GM19240 (cell line): ENCODE measurements at regions not wholly inside any gene's neighbourhood (a gene's known extent, or its start where the extent isn't known, plus 50 kb on each side); places are given as distances from the start of the nearest gene placed in this dataset.

Experiments used
- DNase-seq: peaks from one replicate; pipeline ENCODE4 v3.0.0; 2011; ENCODE audit warnings: low spot score; ENCODE audit not compliant: insufficient read length

DNA sequence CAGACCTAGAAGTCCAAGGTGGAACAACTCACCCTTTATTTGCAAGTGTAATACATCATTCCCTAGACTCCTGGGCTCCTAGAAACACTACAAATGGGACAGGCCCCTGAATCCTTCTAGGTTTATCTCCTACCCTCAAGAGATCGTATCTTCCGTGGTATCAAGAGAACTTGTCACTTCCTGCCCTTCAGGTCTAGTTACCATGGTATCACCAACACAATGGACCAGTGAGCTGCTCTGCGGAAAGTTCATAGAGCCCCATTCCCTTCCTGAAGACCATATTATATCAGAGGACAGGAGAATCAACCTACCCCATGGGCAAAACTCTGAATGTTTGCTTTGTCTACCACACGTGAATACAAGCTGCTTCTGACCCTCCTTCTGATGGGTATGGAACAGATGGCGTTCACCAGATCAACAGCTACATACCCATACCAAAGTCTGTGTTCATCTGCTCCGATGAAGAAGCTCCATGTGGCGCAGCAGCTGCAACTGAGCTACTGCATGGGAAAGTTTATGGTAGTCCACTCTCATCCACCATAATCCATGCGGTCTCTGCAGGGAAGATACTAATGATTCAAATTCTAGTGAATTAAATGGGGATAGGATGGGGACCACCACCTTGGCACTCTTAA, 84.6 kb upstream of the KLF13 start:
- no peak for DNase-seq

DNA sequence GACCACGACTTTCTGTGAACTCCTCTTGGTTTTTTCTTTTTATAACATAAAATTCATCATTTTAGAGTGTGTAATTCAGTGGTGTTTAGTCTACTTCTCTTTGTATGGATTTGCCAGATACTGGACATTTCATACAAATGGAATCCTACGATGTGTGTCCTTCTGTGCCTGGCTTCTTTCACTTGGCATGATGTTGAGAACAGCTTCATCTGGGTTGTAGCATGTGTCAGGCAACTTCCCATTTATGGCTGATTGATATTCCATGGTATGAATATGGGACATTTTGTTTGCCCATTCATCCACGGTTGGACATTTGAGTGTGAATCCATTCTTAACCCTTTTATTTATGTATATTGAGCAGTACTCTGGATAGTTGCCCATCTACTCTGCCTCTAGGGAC, 82.7 kb upstream of the KLF13 start:
- no peak for DNase-seq

DNA sequence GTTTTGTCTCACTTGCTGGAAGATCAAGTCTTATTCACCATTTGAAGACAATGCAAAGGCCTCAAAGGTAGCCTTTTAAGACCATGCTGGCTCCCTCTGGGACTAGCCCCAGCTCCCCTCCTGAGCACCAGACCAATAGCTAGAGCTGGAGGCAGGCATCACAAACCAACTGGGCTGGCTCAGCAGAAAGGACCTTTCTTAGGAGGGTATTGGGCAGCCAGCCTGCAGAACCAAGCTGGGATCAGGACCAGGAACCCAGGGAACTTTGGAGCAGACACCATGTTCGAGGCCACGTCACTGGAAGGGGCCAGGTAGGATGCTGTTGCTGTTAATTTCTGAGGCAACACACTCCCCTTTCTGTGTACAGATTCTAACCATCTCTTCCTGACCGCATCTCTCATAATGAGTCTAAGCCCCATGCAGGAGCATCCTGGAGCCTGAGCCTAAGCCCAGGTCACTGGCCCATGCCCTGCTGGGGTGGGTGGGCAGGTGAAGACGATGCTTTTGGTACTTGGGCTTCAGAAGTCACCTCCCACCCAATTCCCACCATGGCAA, 81.4 kb upstream of the KLF13 start:
- no peak for DNase-seq

DNA sequence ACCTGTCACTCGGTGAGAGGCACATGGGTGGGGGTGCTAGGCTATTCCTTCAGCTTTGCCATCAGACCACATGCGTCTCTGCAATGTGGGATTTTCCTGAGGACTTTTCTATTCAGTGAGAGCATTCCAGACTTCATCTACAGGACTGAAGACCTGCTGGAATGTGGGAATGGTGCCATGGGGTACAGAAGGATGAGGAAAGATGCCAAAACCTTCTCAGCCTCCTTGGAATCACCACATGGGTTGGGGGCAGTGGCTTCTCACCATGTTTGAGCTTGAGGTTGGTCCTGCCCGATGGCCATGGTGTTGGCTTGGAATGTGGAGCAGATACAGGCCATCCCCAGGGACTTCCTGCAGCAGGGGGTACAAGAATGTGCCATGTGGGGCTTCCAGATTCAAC, 80.9 kb upstream of the KLF13 start:
- DNase-seq, result no peak

DNA sequence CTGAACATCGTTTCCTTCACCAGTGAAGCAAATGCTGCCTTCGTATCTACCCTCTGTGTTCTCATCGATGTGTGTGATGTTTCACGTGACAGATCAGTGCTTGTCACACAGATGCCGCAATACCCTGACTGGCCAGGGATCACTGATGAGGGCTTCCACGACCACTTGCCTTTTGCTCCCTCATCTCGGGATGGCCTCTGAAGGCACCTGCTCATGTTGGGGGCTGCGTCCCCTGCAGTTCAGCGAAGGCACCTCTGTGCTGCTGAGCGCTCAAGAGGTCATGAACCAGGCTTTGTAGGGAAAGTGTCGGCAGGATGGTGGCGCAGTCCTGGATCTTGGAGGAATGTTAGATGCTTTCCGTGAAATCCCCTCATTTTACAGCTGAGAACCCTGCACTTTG, 79.2 kb upstream of the KLF13 start:
- no peak for DNase-seq

DNA sequence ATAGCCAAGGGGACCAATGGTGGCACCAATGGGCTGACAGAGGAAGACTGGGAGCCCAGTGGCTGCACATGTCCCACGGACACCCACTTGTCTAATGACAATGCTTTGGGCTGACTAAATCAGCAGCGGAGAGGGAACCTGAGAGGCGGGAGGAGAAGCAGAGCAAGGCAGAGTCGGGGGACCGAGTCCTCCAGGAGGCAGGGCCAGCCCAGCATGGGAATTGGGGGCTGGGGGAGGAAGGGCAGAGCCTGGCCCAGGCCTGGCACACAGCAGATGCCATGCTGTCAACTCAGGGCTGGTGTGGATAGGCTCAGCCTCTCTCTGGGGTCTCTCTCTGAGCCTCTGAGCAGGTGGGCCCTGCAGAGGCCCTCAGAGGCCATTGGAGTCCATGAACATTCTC, 78.4 kb upstream of the KLF13 start:
- DNase-seq, result no peak

DNA sequence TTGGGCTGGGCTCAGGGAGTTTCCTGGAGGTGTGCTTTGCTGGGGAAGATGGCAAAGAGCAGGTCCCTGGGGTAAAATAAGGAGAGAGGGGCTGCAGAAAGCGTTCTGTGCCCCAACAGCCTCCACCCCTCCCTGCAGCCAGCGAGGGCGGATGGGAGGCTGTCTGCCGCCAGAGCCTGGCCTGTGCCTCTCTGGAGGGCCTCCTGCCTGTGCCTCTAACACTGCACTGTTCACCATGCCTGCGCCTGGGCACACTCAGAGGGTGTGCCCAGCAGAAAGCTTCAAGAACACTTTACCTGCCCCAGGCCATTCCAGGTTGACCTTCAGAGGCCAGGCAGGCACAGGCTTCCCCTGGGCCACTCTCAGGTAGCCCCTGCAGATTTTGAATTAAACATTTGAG, 77.7 kb upstream of the KLF13 start:
- DNase-seq, result no peak

DNA sequence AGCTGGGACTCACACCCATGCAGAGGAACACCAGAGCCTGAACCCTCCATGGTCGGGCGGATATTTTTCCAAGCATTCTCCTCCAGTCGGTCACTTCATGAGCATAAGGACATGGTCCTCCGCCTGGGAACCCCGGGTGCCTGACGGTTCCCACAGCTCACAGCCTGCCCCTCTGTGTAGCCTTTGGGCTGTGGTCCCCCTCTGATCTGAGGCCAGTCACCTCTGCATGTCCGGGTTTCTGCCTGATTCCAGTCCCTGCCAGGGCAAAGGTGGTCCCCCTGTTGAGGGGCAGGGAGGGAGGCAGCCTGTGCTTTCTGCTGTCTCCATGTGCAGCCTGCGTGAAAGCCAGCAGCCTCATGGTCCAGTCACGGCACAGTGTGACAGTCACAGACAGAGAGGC, 76.6 kb upstream of the KLF13 start:
- no peak for DNase-seq

DNA sequence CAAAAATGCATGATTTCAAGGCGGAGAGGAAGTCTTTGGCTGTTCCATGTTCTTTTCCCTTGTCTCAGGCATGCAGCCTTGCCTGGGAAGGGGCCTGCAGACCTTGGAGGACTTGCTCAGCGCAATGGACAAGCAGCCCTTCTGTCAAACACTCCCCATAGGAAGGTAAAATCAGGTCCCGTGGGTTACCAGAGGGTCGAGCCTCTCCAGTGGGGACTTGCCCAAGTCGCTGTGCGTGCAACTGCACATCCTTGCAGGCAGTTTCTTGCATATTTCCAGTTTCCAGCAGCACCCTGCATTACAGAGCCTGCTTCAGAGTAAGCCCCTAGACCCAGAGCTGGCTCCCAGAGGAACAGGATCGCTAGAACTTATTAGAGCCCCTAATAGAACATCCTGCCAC, 75.5 kb upstream of the KLF13 start:
- no peak for DNase-seq

DNA sequence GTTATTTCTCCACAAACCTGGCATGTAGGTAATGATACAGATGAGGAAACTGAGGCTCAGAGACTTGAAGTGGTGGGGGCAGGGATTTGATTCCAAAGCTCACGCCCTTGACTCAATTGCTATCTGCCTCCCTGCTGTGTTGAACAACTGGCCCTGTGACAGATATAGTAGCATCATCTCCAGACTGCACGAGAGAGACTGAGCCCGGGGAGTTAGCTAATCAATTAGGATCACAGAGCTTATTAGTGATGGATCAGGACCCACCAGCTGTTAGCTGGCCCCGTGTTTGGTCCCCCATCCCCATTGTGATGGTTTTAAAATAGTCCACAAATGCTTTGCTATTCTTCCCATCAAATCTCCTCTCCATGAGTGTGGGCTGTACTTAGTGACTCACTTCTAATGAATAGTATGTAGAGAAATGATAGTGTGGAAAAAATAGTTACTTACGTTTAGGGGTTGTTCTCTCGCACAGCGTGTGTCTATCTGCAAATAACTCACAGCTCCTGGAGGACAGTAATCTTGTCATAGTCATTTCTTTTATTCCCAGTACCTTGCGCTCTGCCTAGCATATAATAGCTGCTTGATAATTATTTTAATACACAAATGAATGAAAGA, 74.4 kb upstream of the KLF13 start:
- DNase-seq, result no peak

DNA sequence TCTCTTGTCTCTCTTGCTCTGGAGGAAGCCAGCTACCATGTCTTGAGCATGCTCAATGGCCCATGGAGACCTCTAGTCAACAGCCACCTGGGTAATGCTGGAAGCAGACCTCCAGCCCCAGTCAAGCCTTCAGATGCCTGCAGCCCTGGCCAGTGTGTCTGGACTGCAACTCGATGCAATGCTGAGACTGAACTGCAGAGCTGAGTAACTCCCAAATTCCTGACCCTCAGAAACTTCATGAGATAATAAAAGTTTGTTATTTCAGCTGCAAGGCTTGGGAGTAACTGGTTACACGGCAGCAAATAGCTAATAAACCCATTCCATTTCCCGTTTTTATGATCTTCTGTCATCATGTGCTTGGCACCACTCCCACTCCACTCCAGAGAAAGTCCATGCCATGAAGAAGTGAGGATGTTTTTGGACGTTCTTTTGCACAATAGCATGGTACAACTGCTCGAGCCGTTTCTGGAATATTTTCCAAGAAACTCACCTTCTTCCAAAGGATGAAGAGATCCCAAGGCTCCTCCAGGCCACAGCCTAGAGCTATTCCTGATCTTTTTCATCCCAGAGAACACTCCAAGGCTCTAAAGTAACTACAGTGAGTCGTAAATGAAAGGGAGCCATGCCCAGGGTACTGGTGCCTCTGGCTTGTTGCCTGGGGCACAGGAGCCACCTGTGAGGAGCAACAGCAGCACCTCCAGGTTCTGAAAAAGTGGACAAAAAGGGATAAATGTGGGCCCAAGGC, 72.0 kb upstream of the KLF13 start:
- no peak for DNase-seq

DNA sequence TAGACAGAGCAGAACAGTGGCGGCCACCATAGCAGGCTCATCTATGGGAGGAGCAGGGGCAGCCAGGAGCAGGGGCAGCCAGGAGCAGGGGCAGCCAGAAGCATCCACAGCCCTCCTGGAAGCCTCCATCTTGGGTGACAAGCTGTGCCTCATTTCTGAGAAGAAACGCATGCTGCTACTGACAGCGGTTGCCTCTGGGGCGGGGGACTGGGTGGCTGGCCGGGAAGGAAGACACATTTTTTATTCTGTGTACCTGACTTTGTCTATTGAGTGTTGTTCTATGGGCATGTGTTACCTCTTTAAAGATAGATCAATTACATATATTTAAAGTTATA, 71.5 kb upstream of the KLF13 start:
- no peak for DNase-seq

DNA sequence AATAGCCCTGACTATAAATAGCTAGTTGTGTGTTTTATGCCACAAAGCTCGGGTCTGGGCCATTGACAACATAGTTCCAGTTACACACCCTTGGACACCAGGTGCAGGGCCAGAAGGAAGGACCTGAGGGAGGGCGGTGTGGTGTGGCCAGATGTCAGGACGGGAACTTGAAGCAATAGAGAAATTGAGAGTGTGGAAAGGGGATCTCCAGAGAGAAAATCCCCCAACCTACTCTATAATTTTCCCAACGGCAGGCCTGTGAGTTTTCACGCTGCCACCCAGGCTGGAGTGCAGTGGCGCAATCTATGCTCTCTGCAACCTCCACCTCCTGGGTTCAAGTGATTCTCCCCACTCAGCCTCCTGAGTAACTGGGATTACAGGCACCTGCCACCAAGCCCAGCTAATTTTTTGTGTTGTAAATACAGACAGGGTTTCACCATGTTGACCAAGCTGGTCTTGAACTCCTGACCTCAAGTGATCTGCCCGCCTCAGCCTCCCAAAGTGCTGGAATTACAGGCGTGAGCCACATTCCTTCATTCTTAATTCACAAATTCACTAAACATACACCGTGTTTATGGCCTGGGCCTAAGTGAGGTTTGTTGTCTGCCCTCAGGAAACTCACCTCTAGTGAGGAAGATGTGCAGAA, 70.8 kb upstream of the KLF13 start:
- DNase-seq, result no peak

DNA sequence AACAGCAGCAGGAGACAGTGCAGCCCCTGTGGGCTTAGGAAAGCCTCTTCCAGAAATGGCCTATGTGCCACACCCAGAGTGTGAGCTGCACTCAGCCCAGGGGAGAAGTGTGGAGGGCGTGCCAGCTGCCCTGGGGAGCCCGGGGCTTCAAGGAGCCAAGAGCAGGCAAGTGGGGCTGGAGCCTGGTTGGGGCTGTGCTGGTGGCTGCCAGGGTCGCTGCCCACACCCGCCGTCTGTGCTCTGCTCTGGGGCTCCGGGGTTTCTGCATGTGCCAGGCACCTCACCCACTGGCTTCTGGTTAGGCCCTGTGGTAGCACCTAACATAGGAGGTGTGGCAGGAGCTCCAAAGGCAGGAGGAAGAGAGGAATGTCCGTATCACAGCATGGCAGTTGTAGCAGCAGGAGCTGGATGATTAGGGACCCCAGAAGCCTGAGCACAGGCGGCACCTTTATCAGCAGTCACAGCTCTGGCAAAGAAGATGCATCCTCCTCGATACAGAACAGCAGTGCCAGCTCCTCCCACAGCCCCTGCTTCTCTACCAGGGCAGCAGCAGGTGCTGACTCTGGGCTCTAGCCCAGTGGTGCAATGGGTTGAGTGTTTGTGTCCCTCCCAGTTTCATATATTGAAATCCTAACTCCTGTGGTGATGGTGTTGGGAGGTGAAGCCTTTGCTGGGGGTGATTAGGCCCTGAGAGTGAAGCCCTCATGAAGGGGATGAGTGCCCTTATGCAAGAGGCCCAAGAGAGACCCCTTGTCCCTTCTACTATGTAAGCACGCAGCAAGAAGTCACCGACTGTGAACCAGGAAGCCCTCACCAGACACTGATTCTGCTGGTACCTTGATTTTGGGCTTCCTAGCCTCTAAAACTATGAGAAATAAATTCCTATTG, 70.0 kb upstream of the KLF13 start:
- no peak for DNase-seq

DNA sequence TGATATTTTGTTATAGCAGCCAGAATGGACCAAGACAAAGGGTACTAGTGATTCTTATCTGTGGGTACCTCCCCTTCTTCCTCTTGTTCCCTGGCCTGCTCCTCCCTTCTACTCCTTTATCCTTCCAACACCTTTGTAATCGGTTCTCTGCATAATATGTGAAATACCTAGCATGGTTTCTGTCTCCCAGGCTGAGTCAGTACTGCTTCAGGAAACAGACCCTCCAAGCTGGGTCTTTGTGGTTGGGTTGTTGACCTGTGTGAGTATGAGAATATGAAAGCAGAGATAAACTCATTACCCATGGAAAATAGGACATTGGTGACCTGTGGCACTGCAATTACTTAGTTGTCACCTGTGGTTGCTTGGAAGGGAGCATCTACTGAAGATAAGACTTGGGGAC, 69.3 kb upstream of the KLF13 start:
- no peak for DNase-seq

DNA sequence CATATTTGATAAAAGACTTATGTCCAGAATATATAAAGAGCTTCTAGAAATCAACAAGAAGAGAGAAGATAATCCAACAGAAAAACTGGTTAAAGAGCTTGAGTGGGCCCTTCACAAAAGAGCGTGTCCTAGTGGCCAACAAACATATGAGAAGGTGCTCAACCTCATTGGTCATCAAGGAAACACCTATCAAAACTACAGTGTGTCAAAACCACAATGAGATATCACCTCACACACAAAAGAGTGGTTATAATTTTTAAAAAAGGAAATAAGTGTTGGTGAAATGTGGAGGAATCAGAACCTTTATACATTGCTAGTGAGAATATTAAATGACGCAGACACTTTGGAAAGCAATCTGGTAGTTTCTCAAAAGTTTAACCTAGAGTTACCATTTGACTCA, 68.4 kb upstream of the KLF13 start:
- no peak for DNase-seq

DNA sequence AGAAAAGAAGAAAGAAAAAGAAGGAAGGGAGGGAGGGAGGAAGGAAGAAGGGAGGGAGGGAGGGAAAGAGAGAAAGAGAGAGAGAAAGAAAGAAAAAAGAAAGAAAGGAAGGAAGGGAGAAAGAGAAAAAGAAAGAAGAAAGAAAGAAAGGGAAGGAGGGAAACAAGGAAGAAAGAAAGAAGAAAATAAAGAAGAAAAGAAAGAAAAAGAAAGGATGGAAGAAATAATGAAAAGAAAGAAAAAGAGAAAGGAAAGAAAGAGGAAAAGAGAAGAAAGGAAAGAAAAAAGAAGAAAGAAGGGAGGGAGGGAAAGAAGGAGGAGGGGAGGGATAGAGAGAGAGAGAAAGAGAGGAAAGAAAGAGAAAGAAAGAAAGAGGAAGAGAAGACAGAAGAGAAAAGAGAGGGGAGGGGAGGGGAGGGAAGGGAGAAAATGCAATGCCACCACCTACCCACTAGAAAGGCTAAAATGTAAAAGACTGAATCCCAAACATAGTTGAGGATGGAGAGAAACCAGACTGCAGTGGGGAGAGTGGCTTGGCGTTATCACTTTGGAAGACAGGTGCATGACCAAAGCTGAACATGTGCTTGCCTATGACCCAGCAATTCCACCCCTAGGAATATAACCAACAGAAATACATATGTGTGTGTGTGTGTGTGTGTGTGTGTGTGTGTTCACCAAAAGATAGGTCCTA, 66.9 kb upstream of the KLF13 start:
- no peak for DNase-seq

DNA sequence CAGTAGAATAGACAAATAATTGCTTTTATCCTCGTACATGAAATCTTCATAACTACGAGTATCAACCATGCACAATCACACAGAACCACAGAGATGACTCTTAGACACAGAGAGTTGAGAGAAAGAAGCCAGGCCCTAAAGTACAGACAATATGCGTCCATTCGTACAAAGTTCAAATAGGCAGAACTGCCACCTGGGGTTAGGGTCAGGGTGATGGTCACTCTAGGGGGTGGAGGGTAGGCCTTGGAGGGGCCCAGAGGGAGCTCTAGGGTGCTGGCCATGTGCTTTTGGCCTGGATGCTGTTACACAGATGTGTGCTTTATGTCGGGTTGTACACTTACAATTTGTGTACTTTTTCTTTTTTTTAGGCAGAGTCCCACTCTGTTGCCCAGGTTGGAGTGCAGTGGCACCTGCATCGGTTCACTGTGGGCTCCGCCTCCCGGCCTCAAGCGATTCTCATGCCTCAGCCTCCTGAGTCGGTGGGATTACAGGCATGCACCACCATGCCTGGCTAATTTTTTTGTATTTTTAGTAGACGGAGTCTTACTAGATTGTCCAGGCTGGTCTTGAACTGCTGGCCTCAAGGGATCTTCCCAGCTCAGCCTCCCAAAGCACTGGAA, 65.9 kb upstream of the KLF13 start:
- DNase-seq, result no peak

DNA sequence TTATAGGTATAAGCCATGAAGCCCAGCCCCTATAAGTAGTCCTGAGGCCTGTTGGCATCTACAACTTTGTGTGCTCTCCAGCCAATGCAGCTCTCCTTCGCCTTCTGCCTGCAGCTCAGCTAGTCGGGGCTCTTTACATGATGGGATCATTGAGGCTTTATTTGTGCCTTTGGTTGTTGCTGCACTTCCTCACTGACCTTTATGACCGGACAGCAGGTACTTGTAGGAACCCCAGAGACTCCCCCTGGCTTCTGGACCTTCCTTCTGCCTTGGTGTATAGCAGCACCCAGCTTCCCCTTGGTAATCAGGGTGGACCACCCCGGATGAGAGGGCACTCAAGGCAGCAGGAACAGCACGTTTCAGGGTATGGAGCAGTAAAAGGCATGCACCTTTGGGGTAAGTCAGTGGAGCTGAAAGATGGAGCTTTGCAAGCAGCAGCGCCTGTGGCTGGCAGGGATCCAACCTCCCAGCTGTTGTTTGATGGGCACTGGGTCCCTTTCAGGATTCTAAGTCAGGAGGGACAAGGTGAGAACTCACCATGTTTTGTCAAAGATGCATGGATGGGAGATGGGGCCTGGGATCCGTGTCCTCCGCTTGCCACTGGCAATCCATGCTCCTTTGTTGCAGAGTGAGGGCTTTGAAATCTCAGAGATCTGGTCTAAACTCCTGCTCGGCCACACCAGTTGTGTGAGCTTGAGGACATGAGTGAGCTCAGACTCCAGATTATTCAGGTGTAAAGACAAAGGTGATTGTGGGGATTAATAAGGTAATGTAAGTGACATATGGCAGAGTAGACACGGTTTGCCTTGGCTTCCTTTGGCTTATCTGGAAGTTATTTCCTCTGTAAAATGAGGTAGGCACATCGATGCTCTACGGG, 65.1 kb upstream of the KLF13 start:
- DNase-seq, result no peak
